Panc1 (cell line): ENCODE measurements at regions not wholly inside any gene's neighbourhood (a gene's known extent, or its start where the extent isn't known, plus 50 kb on each side); places are given as distances from the start of the nearest gene placed in this dataset.

Experiments used
- TCF7L2 ChIP-seq: IDR thresholded peaks from 2 replicates; pipeline ENCODE4 v1.6.1; 2011; ENCODE audit warnings: mild to moderate bottlenecking, low read depth, low read length, inconsistent platforms
- TF ChIP-seq, protein P1 (sequence below): fragments of 450-650 bp; IDR thresholded peaks from 2 replicates; pipeline ENCODE4 v1.5.1; 2017; ENCODE audit warnings: mild to moderate bottlenecking

DNA sequence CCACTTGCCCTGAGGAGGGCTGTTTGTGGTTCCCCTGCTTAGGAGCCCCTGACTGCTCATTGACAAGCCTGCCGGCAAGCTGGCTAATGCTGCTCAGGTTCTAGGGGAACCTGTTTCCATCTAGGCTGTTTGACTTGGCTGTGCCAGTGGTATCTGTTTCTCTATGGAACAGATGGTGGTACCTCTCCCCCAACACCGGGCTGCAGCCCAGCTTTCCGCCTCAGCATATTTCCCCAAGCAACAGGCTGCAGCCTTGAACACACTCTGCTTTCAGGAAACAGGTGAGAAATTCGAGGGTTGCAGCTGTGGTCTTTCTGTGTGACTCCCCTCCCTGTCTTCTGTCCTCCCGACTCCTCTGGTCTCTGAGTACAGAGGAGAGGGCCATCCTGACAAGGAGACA, 132.3 kb downstream of the TMEM132E start:
- TF ChIP-seq, protein P1, sequence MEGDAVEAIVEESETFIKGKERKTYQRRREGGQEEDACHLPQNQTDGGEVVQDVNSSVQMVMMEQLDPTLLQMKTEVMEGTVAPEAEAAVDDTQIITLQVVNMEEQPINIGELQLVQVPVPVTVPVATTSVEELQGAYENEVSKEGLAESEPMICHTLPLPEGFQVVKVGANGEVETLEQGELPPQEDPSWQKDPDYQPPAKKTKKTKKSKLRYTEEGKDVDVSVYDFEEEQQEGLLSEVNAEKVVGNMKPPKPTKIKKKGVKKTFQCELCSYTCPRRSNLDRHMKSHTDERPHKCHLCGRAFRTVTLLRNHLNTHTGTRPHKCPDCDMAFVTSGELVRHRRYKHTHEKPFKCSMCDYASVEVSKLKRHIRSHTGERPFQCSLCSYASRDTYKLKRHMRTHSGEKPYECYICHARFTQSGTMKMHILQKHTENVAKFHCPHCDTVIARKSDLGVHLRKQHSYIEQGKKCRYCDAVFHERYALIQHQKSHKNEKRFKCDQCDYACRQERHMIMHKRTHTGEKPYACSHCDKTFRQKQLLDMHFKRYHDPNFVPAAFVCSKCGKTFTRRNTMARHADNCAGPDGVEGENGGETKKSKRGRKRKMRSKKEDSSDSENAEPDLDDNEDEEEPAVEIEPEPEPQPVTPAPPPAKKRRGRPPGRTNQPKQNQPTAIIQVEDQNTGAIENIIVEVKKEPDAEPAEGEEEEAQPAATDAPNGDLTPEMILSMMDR: no peak
- no peak for TF ChIP-seq TCF7L2
